Hepatocyte (in vitro differentiated cells): ENCODE measurements at regions not wholly inside any gene's neighbourhood (a gene's known extent, or its start where the extent isn't known, plus 50 kb on each side); places are given as distances from the start of the nearest gene placed in this dataset.

ENCODE experiments used
- DNase-seq: peaks from one replicate; pipeline ENCODE4 v3.0.0-alpha.2; 2016; ENCODE audit warnings: low spot score
- H2AFZ ChIP-seq: fragments of 200-600 bp; sonication (generic); 2 replicates; pipeline ENCODE4 v1.6.0; 2016; ENCODE audit warnings: antibody characterized with exemption, mild to moderate bottlenecking
- H3K27ac ChIP-seq: fragments of 200-600 bp; sonication (generic); 2 replicates; pipeline ENCODE4 v1.5.1; 2016; ENCODE audit warnings: mild to moderate bottlenecking
- H3K27me3 ChIP-seq: fragments of 200-600 bp; sonication (generic); 2 replicates; pipeline ENCODE4 v1.6.1; 2016
- H3K36me3 ChIP-seq: fragments of 200-600 bp; sonication (generic); replicated peaks from 2 replicates; pipeline ENCODE4 v1.5.1; 2016; ENCODE audit warnings: low read depth; ENCODE audit not compliant: insufficient read depth
- H3K4me1 ChIP-seq: fragments of 200-600 bp; sonication (generic); 2 replicates; pipeline ENCODE4 v1.5.1; 2016; ENCODE audit warnings: mild to moderate bottlenecking, moderate library complexity; ENCODE audit not compliant: insufficient read depth
- H3K4me2 ChIP-seq: fragments of 200-600 bp; sonication (generic); 2 replicates; pipeline ENCODE4 v1.6.0; 2016
- H3K4me3 ChIP-seq: fragments of 200-600 bp; sonication (generic); 2 replicates; pipeline ENCODE4 v1.5.1; 2016; ENCODE audit warnings: mild to moderate bottlenecking
- H3K79me2 ChIP-seq: fragments of 200-600 bp; sonication (generic); 2 replicates; pipeline ENCODE4 v1.6.0; 2017; ENCODE audit warnings: mild to moderate bottlenecking
- H3K9me2 ChIP-seq: fragments of 200-600 bp; sonication (generic); replicated peaks from 2 replicates; pipeline ENCODE4 v1.6.0; 2017; ENCODE audit warnings: mild to moderate bottlenecking; ENCODE audit not compliant: insufficient read depth
- H3K9me3 ChIP-seq: fragments of 200-600 bp; sonication (generic); 2 replicates; pipeline ENCODE4 v1.5.1; 2016; ENCODE audit warnings: low read depth, mild to moderate bottlenecking
- H4K20me1 ChIP-seq: fragments of 200-600 bp; sonication (generic); 2 replicates; pipeline ENCODE4 v1.6.0; 2016; ENCODE audit warnings: mild to moderate bottlenecking; ENCODE audit not compliant: insufficient read depth, poor library complexity, severe bottlenecking
- CTCF ChIP-seq: fragments of 200-600 bp; sonication (generic); IDR thresholded peaks from 2 replicates; pipeline ENCODE4 v1.5.1; 2016; ENCODE audit warnings: antibody characterized with exemption, mild to moderate bottlenecking; ENCODE audit not compliant: poor library complexity
- EZH2 ChIP-seq: fragments of 200-600 bp; sonication (generic); IDR thresholded peaks from 2 replicates; pipeline ENCODE4 v1.6.1; 2016; ENCODE audit warnings: antibody characterized with exemption, mild to moderate bottlenecking, borderline replicate concordance
- EZH2phosphoT487 ChIP-seq: fragments of 200-600 bp; sonication (generic); IDR thresholded peaks from one replicate; pipeline ENCODE4 v1.6.1; 2018; ENCODE audit warnings: antibody characterized with exemption, mild to moderate bottlenecking, low read depth, moderate library complexity; ENCODE audit not compliant: unreplicated experiment, severe bottlenecking
- WGBS: methylation state at CpG from one replicate; pipeline ENCODE4 v1.1.6; 2016; ENCODE audit warnings: low lambda C conversion rate; ENCODE audit errors: missing lambda C conversion rate; 5-methylcytosine and 5-hydroxymethylcytosine counted together

DNA sequence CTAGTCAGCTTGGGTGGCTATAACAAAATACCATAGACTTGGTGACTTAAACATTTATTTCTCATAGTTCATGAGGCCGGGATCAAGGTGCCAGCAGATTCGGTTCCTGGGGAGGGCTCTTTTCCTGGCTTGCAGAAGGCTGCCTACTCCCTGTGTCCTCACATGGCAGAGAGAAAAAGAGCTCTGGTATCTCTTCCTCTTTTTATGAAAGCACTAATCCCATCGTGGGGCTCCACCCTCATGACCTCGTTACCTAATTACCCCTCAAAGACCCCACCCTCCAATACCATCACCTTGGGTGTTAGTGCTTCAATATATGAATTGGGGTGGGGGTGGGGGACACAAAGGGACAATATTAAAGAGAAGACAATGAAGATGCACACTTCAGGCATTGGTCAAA, 67.1 kb upstream of the CCBE1 start:
- no peak overlapping the region for H3K27ac ChIP-seq
- no peaks in the 10 kb centered on the region for H3K9me3 ChIP-seq
- no peak overlapping the region for H2AFZ ChIP-seq
- no peak overlapping the region for H3K4me2 ChIP-seq
- H3K36me3 ChIP-seq, result no peaks in the 10 kb centered on the region
- H3K79me2 ChIP-seq, result no peaks in the 10 kb centered on the region
- WGBS, result 84% methylated on average over 4 of the region's 4 CpGs
- TF ChIP-seq EZH2phosphoT487, result no peak
- no peak for TF ChIP-seq CTCF
- no peak for TF ChIP-seq EZH2
- no peaks in the 10 kb centered on the region for H3K9me2 ChIP-seq
- no peaks in the 10 kb centered on the region for H3K4me1 ChIP-seq
- no peaks in the 10 kb centered on the region for H4K20me1 ChIP-seq
- H3K4me3 ChIP-seq, result no peak overlapping the region
- no peak for DNase-seq
- peaks cover under 1% of the 10 kb centered on the region for H3K27me3 ChIP-seq

GRCh38 chr18:59763541-59764136, 66.4 kb upstream of the CCBE1 start:
- DNase-seq, result no peak
- H3K9me2 ChIP-seq, result no peaks in the 10 kb centered on the region
- H3K27ac ChIP-seq, result no peak overlapping the region
- no peaks in the 10 kb centered on the region for H3K36me3 ChIP-seq
- no peak overlapping the region for H3K4me2 ChIP-seq
- no peaks in the 10 kb centered on the region for H4K20me1 ChIP-seq
- no peak overlapping the region for H2AFZ ChIP-seq
- no peak for TF ChIP-seq EZH2
- no peak for TF ChIP-seq CTCF
- no peak for TF ChIP-seq EZH2phosphoT487
- H3K4me3 ChIP-seq, result no peak overlapping the region
- H3K9me3 ChIP-seq, result no peaks in the 10 kb centered on the region
- no peaks in the 10 kb centered on the region for H3K79me2 ChIP-seq
- WGBS, result 71% methylated on average over 2 of the region's 2 CpGs
- H3K27me3 ChIP-seq, result no peaks in the 10 kb centered on the region
- H3K4me1 ChIP-seq, result no peaks in the 10 kb centered on the region

- Histone ChIP-seq H3K79me2 (no peaks in the 10 kb centered on the region), H3K4me2 (no peak overlapping the region), H3K27ac (no peak overlapping the region), H3K4me3 (no peak overlapping the region), H3K4me1 (no peaks in the 10 kb centered on the region), H3K36me3 (no peaks in the 10 kb centered on the region), H3K9me3 (no peaks in the 10 kb centered on the region), H4K20me1 (no peaks in the 10 kb centered on the region), H3K27me3 (no peaks in the 10 kb centered on the region), H3K9me2 (no peaks in the 10 kb centered on the region), H2AFZ (no peak overlapping the region)
- no peak for TF ChIP-seq EZH2phosphoT487
- TF ChIP-seq CTCF, result no peak
- no peak for TF ChIP-seq EZH2
- no peak for DNase-seq
- 93% methylated on average over 11 of the region's 11 CpGs for WGBS
Measured at GRCh38 chr18:59760619-59761600, 63.7 kb upstream of the CCBE1 start.
